HT1080 (cell line): ENCODE measurements at regions not wholly inside any gene's neighbourhood (a gene's known extent, or its start where the extent isn't known, plus 50 kb on each side); places are given as distances from the start of the nearest gene placed in this dataset.
"Not testable (repeated sequence)": the region's sequence is repeated elsewhere in the genome, so short reads cannot be mapped to it uniquely, and the experiment has no call there.

Source experiments
- DNase-seq: peaks from one replicate; pipeline ENCODE4 v3.0.0-alpha.2; 2015; ENCODE audit warnings: low read depth

- DNase-seq = no peak
These were observed 123.6 kb downstream of the ZNF248 start for GRCh38 chr10:37733822-37734221.

- DNase-seq = peak; percentile 7
These were observed 124.7 kb downstream of the ZNF248 start for GRCh38 chr10:37732685-37733084.

- DNase-seq = no peak
These were observed 128.6 kb downstream of the ZNF248 start for GRCh38 chr10:37728830-37729229.

DNA sequence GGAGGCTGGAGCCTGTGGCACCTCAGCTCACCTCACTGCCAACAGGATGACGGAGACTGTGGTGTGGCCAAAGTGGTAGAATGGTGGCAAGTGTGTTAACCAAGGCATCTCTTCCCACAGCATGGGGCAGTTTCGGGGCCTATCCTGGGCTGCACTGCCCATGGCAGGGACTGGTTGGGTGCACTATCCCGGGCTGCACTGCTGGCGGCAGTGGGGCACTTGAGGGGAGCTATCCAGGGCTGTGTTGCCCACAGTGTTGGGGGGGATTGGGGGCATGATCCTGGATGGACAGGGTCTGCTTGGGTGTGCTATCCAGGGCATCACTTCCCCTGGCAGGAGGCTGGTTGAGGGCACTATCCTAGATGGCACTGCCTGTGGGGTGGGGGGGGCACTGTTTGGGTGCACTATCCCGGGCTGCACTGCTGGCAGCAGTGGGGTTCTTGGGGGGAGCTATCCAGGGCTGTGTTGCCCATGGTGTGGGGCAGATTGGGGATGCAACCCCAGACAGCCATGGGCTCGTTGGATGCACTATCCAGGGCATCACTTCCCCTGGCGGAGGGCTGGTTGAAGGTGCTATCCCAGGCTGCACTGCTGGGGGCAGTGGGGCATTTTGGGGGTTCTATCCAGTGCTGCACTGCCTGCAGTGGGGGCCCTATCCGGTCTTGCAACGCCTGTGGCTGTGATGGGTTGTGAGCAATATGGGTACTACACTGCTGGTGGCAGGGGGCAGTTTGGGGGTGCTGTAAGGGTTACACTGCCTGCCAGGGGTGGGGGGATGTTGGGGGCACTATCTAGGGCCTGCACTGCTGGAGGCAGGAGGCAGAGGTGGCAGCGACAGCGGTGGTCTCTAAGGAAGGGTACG is 129.7 kb downstream of the ZNF248 start:
- DNase-seq = no peak

GRCh38 chr10:37721100-37721499 is 136.3 kb downstream of the ZNF248 start:
- no peak for DNase-seq

- DNase-seq = not testable (repeated sequence)
These were observed 139.3 kb downstream of the ZNF248 start for GRCh38 chr10:37718060-37718459.

- no peak for DNase-seq
These were observed 143.8 kb downstream of the ZNF248 start for GRCh38 chr10:37713642-37714041.

- DNase-seq = no peak
These were observed 144.3 kb downstream of the ZNF248 start for GRCh38 chr10:37713132-37713501.

DNA sequence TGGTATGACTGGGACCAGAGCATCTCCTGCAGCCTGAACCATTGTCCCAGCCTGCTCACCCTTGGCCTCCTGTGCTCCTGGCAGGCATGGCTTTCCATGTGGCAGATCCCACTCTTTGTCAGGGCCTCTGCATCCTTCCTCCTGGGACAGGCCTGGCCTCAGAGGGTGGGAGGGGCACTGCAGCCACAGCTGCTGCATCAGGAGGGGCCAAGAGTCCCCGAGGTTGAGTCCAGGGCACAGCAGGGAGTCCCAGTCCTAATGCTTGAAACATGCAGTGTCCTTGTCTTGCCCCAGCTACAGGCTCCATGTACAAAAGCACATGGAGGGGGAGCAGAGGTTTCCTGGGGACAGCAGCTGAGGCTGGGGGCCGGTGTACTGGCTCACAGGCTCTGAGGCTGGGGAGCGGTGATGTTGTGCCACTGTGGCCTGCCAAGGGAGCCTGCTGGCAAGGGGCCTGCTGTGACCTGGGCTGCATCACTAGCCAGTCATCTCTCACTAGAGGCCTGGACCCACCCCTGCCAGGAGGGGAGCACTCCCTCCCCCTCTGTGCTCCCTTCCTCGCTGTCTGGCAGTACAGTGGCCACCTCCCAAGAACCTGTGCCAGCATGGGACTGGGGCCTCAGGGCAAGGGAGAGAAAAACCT is 144.8 kb downstream of the ZNF248 start:
- DNase-seq = no peak

DNA sequence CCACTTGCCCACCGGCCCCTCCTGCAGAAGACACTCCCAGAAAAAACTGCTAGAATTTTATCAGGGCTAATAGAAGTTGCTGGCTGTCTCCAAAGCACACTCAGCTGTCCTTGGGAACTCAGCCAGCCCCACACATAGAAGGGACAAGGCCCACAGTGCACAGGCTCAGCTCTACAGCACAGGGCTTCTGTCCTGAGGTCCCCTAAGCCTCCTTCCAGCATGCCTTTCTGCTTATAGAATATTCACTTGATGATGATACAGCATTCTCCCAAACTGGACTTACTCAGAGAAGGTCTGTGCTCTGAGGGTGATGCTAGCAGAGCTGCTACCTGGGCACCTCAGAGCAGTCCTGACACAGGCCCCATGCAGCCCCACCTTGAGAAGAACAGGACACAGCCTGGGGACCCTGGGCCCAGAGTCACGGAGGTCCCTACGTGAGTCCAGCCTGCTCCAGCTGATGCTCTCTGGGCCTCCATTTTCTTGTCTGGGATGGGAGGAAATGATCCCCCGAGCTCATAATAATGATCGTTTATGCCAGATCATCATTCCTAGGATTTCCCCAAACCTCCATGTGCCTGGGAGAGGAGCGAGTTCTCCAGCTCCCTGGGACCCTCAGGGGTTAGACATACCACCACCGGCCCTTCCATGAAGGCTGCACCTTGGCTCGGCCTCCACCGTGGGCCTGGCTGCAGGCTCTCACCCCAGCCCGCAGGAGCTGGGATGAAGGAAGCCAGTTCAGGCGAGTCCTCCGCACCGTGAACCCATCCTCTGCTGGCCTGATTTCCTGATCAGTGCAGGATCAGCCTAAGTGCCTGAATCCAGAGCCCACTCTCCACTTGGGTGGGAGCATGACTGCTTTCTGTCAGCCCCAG is 145.6 kb downstream of the ZNF248 start:
- no peak for DNase-seq

DNA sequence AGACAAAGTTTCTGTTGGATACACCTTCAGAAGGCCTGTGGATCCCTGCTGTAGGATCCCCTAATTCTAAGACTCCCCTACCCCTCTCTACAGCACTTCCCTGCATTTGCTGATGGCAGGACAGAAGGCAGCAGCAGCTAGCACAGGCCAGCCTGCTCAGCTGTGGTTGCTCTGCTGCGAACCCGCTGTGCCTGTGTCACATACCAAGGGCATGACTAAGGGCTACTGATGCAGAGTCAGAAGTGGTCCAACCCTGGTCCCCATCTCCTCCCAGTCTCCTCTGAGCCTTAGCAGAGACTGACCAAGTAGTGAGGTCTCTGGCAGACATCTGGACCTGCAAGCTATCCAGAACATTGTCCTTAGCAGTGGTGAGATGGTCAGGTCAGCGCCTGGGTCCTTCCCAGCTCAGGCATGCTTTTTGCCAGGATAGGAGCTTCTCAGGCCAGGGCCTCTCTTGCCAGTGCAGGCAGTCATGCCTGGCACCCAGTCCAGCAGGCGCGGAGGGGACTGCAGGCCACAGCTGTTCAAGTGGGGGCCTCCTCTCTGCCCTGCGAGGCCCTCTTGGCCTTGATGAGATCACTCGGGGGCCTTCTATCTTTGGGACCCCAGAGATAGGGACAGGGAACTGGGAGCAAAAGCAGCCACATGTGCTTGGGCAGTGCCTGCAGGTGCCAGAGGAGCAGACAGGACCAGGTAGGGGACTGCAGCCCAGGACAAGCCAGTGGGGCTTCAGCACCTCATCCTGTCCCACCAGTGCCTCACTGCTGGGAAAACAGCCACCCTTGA is 146.4 kb downstream of the ZNF248 start:
- peak; percentile 57 for DNase-seq

DNA sequence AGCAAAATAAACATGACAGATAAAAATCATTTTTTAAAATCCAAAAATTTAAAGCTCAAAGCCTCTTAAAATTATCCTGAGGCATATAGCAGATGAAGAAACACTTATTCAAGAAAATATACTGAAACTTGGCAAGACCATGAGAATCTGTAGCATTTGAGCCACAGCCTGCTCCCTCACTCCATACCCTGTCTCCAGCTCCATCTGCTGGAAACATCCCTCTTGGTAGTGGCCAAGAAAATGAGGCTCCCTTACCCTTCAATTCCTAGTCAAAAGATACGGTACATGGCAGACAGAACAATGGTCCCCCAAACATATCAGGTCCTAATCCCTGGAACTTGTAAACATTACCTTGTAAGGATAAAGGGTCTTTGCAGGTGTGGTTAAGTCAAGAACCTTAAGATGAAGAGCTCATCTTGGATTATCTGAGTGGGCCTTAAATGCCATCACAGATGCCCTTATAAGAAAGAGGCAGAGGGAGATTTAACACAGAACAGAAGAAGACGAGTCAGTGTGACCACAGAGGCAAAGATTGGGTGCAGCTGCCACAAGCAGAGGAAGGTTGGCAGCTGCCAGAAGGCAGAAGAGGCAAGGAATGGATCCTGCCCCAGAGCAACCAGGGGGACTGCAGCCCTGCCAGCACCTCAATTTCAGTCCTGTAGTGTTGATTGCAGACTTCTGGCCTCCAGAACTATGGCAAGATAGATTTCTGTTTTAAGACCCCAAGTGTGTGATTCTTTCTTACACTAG is 149.4 kb downstream of the ZNF248 start:
- no peak for DNase-seq

DNA sequence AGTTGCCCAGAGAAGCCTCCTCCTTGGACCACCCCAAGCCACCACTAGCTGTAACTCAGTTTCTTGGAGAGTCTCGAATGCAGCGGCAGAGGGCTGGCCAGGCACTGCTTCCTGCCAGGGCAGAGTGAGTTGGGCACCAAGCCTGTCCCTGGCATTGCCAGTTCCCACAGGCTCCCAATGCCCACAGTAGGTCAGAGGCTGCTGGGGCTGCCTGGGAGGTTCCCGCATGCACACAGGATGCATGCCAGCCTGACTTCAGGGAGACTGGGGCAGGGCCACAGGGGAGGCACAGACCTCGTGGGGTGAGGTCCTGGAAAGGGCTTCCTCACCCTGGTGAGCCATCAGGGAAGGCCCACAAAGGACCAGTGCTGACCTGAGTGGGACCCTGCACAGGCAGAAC is 152.8 kb downstream of the ZNF248 start:
- no peak for DNase-seq

DNA sequence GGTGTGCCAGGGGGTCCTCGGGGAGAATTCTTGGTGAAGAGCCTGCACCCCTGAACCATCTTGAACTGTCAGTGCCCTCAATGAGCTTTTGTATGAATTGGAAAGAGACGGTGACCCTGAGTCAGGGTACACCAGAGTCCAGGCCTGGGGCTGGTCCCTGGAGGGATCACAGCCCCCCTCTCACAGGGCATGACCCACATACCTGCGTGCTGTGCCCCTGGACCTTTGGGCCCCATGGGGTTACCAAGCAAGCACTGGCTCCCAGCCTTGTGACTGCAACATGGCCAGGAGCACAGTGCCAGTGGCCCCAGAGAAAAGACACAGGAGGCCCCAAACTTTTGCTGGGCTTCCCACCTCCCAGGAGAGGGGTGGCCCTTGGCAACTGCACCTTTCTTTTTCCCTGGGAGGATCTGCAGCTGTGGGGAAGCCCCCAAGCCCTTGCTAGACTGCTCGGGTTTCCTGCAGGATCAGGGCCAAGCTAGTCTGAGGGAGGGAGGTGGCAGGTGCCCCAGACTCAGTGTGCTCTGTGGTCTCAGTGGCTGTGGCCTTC is 153.5 kb downstream of the ZNF248 start:
- DNase-seq = no peak

GRCh38 chr10:37703114-37703513 is 154.3 kb downstream of the ZNF248 start:
- no peak for DNase-seq

GRCh38 chr10:37701781-37702493 is 155.5 kb downstream of the ZNF248 start:
- DNase-seq = no peak

DNA sequence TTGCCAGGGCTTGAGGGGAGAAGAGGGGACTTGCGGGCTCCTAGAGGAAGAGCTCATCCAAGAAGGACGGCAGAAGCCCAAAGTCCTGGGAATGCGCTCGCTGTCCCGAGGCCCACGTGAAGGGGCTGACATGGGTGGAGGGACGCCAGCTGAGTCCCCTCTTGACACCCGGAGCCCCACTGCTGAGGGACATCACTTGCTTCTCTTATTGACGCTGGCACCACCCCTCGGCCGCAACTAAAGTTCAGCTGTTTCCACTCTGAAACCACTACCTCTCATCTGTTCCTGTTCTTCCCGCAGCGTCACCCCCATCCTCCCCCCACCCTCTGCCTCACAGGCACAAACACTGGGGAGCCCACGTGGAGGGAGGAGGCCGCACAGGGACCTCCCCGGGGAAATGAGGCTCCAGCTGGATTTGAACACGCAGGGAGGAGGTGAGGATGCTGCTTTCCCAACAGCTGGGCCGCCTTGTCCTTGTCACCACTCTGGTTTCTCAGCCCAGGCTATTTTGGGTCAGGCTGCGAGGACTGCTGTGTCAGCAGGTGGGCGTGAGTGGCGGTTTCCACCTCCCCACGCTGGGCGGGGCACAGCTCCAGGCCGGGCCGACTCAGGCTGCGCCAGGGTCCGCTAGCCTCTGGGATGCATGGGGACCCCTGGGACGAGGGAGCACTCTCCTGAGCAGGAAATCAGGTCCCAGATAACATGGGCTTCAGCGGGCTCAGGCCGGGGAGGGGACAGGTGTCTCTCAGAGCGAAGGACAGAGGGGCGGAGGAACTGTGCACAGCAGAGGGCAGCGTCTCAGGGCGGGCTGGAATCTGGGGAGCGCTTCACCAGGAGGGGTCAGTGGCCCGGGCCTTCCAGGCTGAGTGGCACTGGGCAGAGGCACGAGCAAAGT is 156.3 kb downstream of the ZNF248 start:
- DNase-seq = no peak

DNA sequence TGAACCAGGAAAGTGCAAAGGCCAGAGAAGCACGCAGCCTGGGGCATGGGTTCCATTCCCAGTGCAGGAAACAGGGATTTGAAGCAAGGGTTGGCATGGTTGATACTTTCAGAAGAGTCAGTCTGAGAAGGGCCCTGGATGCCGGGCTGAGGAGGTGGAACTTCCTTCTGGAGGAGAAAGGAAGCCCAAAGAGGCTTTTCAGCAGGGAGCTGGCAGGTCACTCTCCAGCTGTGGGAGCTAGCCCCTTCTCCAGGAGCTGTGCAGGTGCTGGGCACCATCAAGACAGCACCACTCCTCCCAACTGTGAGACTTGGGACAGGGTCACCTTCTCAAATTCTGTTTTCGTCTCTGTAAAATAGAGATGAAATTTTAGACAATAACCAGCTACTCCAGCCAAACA is 169.8 kb downstream of the ZNF248 start:
- no peak for DNase-seq
